ENCODE measurements at regions not wholly inside any gene's neighbourhood (a gene's known extent, or its start where the extent isn't known, plus 50 kb on each side); places are given as distances from the start of the nearest gene placed in this dataset.

DNA sequence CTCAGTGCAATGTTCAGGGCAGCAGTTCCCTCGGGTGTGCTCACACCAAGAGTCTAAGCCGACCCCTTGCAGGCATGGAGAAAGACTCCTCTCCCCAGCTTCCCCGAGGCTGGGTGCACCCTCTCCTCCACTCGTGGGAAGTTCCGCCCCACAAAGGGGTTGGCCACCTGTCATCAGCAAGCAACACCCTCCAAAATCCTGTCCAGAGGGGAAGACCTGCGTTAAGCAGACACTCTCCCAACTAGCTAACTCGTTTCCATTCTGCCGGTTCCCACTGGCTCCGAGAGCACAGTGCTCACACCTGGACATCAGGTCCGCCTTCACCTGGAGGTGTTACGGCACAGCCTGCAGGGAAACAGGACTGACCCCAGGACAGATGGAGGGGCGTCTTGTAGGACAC, 117.9 kb upstream of the IRX4 start:
- no peak overlapping the region for H3K4me3 ChIP-seq (replicated peaks in 1 of 2; ENCODE audit: low read depth in 1 of 2, low read length in 2 of 2)
- TF ChIP-seq, protein P1, sequence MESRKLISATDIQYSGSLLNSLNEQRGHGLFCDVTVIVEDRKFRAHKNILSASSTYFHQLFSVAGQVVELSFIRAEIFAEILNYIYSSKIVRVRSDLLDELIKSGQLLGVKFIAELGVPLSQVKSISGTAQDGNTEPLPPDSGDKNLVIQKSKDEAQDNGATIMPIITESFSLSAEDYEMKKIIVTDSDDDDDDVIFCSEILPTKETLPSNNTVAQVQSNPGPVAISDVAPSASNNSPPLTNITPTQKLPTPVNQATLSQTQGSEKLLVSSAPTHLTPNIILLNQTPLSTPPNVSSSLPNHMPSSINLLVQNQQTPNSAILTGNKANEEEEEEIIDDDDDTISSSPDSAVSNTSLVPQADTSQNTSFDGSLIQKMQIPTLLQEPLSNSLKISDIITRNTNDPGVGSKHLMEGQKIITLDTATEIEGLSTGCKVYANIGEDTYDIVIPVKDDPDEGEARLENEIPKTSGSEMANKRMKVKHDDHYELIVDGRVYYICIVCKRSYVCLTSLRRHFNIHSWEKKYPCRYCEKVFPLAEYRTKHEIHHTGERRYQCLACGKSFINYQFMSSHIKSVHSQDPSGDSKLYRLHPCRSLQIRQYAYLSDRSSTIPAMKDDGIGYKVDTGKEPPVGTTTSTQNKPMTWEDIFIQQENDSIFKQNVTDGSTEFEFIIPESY (IDR thresholded peaks at IDR 0.05; ENCODE audit: extremely low read depth, insufficient replicate concordance, low read length): no peak
- TF ChIP-seq YY1 (IDR thresholded peaks at IDR 0.05; ENCODE audit: extremely low read depth, insufficient replicate concordance, low read depth, low read length) (no peak), FOSL1 (IDR thresholded peaks at IDR 0.05; ENCODE audit: low read depth) (no peak), SIN3A (IDR thresholded peaks at IDR 0.05; ENCODE audit: low read depth) (no peak), SP1 (IDR thresholded peaks at IDR 0.05; ENCODE audit: low read depth) (no peak), POLR2AphosphoS5 (IDR thresholded peaks at IDR 0.05; ENCODE audit: low read depth, low read length) (no peak), EZH2phosphoT487 (IDR thresholded peaks at IDR 0.05; ENCODE audit: borderline replicate concordance) (no peak), TCF7L2 (IDR thresholded peaks at IDR 0.05; ENCODE audit: borderline replicate concordance, extremely low read depth, insufficient read depth, insufficient read length) (no peak), JUND (IDR thresholded peaks at IDR 0.05) (no peak), CEBPB (IDR thresholded peaks at IDR 0.05; ENCODE audit: low read depth) (no peak), EGR1 (IDR thresholded peaks at IDR 0.05; ENCODE audit: low read depth) (no peak)
- TF ChIP-seq, protein P2, sequence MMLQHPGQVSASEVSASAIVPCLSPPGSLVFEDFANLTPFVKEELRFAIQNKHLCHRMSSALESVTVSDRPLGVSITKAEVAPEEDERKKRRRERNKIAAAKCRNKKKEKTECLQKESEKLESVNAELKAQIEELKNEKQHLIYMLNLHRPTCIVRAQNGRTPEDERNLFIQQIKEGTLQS (IDR thresholded peaks at IDR 0.05): no peak
- DNase-seq (ENCODE audit: low read depth, low spot score) (no peak), ATAC-seq (no peak)
- no peak overlapping the region for H3K4me2 ChIP-seq (ENCODE audit: low read length)
- no peaks in the 10 kb centered on the region for H3K4me1 ChIP-seq (ENCODE audit: control insufficient read depth in 1 of 2, insufficient read depth in 2 of 2, low read length in 2 of 2)
- no peak overlapping the region for H3K27ac ChIP-seq (ENCODE audit: low read depth, low read length)
- CTCF ChIA-PET: no interaction called here
- H3K79me2 ChIP-seq (ENCODE audit: insufficient read depth, low read length): no peaks in the 10 kb centered on the region
- POLR2A ChIA-PET: no interaction called here
- no peaks in the 10 kb centered on the region for H3K36me3 ChIP-seq (ENCODE audit: control insufficient read depth in 1 of 2, insufficient read depth in 2 of 2, low read length in 2 of 2)
- H2AFZ ChIP-seq (ENCODE audit: low read depth, low read length, poor library complexity, severe bottlenecking): no peak overlapping the region
- no peak overlapping the region for H3K9ac ChIP-seq (ENCODE audit: low read length)
- no peaks in the 10 kb centered on the region; the same call in 1 of the 2 replicates for H3K9me2 ChIP-seq (ENCODE audit: insufficient read depth)
- no peaks in the 10 kb centered on the region for H3K9me3 ChIP-seq (ENCODE audit: control insufficient read depth in 1 of 2, insufficient read depth in 1 of 2, low read depth in 1 of 2, low read length in 2 of 2)
- RAD21 ChIA-PET (ENCODE audit: low non-redundant PET in 1 of 2, low total read pairs in 2 of 2, uncharacterized antibody in 2 of 2, unreplicated experiment in 2 of 2): no interaction called here
- H4K20me1 ChIP-seq (ENCODE audit: insufficient read depth): no peaks in the 10 kb centered on the region
- H3K27me3 ChIP-seq (ENCODE audit: insufficient read depth, low read length): peaks cover 53% of the 10 kb centered on the region
- intact Hi-C loops (cut with micrococcal nuclease): no loop called here
- no TSS peak for BruUV-seq (replicated peaks)

All from HCT116 (cell line).